Left ventricle myocardium inferior (tissue), 1 donor: ENCODE measurements at regions not wholly inside any gene's neighbourhood (a gene's known extent, or its start where the extent isn't known, plus 50 kb on each side); places are given as distances from the start of the nearest gene placed in this dataset.

Experiments used
- DNase-seq: peaks from one replicate; pipeline ENCODE4 v3.0.0-alpha.2; 2020
- H3K27ac ChIP-seq: fragments of 200-600 bp; replicated peaks from 2 replicates; pipeline ENCODE4 v1.8.0; 2021
- H3K27me3 ChIP-seq: fragments of 200-600 bp; 2 replicates; pipeline ENCODE4 v1.8.0; 2021; ENCODE audit warnings: low read depth
- H3K36me3 ChIP-seq: fragments of 200-600 bp; 2 replicates; pipeline ENCODE4 v1.8.0; 2021
- H3K4me1 ChIP-seq: fragments of 200-600 bp; 2 replicates; pipeline ENCODE4 v1.8.0; 2021
- H3K4me3 ChIP-seq: fragments of 200-600 bp; 2 replicates; pipeline ENCODE4 v1.8.0; 2021; ENCODE audit warnings: mild to moderate bottlenecking, moderate library complexity
- H3K9me3 ChIP-seq: fragments of 200-600 bp; replicated peaks from 2 replicates; pipeline ENCODE4 v1.8.0; 2021
- intact Hi-C: fragments of 100-400 bp; cut with micrococcal nuclease; formaldehyde crosslinking; loops from one replicate; pipeline ENCODE4 v1.11.0; 2022
- TF ChIP-seq, protein P1 (sequence below): fragments of 200-600 bp; IDR thresholded peaks from 2 replicates; pipeline ENCODE4 v1.8.0; 2021; ENCODE audit warnings: antibody characterized with exemption, mild to moderate bottlenecking, borderline replicate concordance
- donor health status: DM: no; HTN: yes; CAD: no; lungs with severe emphysema.

DNA sequence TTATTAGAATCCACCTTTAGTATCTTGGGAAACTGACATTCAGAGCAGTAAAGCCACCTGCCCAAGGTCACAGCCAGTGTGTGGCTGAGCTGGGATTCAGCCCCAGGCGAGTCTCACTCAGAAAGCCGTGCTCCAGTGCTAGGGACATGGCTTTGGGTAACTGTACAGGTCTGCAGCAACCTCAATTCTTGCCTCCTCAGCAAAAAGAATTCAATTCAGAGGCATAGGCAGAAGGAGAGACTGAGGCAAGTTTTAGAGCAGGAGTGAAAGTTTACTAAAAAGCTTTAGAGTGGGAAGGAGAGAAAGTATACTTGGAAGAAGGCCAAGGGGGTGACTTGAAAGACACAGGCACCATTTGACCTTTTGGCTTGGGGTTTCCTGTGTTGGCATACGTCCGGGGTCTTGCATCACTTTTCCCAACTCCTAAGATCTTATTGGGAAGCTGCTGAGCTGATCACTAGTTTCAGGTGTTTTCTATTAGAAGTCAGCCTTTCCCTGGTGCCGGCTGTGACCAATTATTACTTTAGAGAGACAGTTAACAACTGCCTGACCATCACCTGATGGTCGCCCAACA lies 529.3 kb downstream of the MATN1 start:
- TF ChIP-seq, protein P1, sequence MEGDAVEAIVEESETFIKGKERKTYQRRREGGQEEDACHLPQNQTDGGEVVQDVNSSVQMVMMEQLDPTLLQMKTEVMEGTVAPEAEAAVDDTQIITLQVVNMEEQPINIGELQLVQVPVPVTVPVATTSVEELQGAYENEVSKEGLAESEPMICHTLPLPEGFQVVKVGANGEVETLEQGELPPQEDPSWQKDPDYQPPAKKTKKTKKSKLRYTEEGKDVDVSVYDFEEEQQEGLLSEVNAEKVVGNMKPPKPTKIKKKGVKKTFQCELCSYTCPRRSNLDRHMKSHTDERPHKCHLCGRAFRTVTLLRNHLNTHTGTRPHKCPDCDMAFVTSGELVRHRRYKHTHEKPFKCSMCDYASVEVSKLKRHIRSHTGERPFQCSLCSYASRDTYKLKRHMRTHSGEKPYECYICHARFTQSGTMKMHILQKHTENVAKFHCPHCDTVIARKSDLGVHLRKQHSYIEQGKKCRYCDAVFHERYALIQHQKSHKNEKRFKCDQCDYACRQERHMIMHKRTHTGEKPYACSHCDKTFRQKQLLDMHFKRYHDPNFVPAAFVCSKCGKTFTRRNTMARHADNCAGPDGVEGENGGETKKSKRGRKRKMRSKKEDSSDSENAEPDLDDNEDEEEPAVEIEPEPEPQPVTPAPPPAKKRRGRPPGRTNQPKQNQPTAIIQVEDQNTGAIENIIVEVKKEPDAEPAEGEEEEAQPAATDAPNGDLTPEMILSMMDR, result no peak
- DNase-seq, result no peak
- Histone ChIP-seq H3K27me3 (peaks cover 76% of the 10 kb centered on the region), H3K36me3 (no peaks in the 10 kb centered on the region), H3K4me1 (peaks cover 7% of the 10 kb centered on the region), H3K4me3 (no peak overlapping the region), H3K9me3 (no peaks in the 10 kb centered on the region), H3K27ac (no peak overlapping the region)
- intact Hi-C loops, result no loop called here

DNA sequence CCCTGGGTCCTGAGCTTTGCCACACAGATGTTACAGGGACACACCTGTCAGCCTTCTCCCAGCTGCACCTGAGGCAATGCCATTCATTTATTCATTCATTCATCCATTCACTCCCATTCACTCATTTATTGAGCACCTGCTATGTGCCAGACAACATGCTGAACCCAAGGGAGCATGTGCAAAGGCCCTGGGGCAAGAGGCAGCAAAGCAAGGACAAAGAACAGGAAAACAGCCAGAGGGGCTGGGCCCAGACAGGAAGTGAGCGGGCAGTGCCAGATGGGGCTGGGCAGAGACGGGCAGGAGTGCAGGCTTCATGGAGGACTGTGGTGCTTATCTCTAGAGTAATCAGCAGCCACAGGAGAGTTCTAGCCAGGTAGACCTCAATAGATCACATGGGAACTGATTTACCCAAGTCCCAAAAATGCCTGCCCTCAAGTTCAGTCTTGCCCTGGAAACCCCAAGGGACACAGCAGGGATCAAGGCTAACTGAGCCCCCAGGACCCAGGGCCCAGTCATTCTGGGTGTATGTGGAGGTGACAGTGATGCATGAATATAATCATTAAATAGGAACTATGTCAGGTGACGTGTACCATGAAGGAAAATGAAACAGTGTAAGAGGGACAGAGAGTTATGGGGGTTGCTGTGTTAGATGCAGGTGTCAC lies 530.3 kb downstream of the MATN1 start:
- Histone ChIP-seq H3K4me1 (peaks cover 7% of the 10 kb centered on the region), H3K9me3 (no peaks in the 10 kb centered on the region), H3K4me3 (no peak overlapping the region), H3K36me3 (no peaks in the 10 kb centered on the region), H3K27me3 (peaks cover 76% of the 10 kb centered on the region), H3K27ac (no peak overlapping the region)
- intact Hi-C loops, result no loop called here
- TF ChIP-seq, protein P1, result no peak
- no peak for DNase-seq

DNA sequence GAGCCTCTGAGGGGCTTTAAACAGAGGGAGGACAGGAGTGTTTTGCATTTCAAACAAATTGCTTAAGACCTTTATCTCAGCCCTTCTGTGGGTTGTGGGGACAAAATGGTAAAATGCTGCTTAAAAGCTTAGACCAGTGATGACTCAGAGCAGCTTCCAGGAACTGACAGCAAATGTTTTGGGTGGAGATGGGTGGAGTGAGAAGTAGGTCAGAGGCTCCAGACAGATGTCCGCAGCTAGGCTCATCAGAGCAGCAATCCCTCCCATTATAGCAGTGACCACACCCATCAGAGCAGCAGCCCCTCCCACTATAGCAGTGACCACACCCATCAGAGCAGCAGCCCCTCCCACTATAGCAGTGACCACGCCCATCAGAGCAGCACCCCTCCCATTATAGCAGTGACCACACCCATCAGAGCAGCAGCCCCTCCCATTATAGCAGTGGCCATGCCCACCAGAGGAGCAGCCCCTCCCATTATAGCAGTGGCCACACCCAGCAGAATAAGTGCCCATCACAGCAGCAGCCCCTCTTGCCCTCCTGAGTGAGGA lies 532.2 kb downstream of the MATN1 start:
- peaks cover 7% of the 10 kb centered on the region for H3K4me1 ChIP-seq
- H3K27ac ChIP-seq, result peak overlapping the region; percentile 7
- TF ChIP-seq, protein P1, result no peak
- peaks cover 76% of the 10 kb centered on the region for H3K27me3 ChIP-seq
- no peak overlapping the region for H3K4me3 ChIP-seq
- intact Hi-C loops, result no loop called here
- DNase-seq, result no peak
- H3K9me3 ChIP-seq, result no peaks in the 10 kb centered on the region
- no peaks in the 10 kb centered on the region for H3K36me3 ChIP-seq

DNA sequence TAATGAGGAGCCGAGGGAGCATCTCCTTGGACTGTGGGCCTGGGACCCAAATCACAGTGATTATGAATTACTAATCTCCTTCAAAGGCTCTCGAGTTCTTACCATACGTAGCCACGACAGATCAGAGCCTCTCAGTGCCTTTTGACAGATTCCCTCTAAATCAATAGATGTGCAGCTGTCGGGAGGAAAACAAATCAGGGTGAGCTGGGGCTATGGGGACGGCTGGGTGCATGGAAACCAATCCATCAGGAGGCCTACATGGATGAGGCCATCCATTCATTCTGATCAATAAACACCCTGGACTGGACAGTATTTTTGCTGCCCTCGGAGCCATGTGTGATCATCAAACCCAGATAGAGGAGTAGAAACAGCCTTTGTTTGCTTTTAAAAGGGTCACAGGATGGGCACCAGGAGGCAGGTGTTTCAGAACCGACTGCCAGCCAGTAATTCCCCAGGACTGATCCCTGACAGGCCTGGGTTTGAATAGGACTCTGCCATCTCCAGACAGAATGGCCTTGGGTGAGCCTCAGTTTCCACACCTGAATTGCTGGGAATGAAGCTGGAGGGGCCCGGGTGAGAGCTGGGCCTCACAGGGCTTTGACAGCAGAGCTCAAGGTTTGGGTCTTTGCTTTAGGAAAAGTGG lies 532.8 kb downstream of the MATN1 start:
- TF ChIP-seq, protein P1, result no peak
- Histone ChIP-seq H3K27ac (peak overlapping the region; percentile 7), H3K9me3 (no peaks in the 10 kb centered on the region), H3K36me3 (no peaks in the 10 kb centered on the region), H3K4me3 (no peak overlapping the region), H3K27me3 (peaks cover 76% of the 10 kb centered on the region), H3K4me1 (peaks cover 7% of the 10 kb centered on the region)
- DNase-seq, result no peak
- intact Hi-C loops, result no loop called here

DNA sequence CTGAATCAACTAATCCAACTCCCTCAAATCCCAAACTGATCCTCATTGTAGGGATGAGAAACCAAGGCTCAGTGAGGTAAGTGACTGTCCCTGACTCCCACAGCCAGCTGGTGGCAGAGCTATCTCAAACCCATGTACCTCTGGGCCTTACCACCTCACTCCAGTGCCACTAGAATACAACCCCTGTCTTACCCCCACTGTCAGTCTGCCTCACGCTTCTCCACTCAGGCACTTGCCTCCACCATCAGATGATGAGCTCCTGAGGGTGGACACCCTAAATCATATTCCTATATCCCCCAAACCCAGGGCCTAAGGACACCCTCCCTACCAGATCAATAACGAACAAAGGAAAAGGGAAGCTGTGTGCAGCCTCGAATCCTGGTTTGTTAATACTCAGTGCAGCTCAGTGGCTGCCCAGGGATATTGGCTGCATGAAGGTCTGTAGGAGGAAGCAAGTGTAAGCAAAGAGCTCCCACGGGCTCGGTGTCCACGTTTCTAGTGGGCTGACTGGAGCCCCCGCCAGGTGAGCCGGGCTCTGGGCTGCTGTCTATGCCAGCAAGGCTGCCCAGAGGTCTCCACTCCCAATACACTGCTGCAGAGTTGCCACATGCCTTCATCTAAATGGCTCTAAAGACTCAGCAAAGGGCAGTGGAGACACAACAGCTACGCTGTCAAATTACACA lies 533.4 kb downstream of the MATN1 start:
- Histone ChIP-seq H3K4me1 (peaks cover 7% of the 10 kb centered on the region), H3K27me3 (peaks cover 77% of the 10 kb centered on the region), H3K4me3 (no peak overlapping the region), H3K36me3 (no peaks in the 10 kb centered on the region), H3K27ac (no peak overlapping the region), H3K9me3 (no peaks in the 10 kb centered on the region)
- TF ChIP-seq, protein P1, result no peak
- DNase-seq, result no peak
- intact Hi-C loops, result no loop called here
